AG04450 (cell line): ENCODE measurements at regions not wholly inside any gene's neighbourhood (a gene's known extent, or its start where the extent isn't known, plus 50 kb on each side); places are given as distances from the start of the nearest gene placed in this dataset.

Experiments used
- CTCF ChIA-PET: fragments of 300-600, 350-600 bp; formaldehyde crosslinking; extraction: SDS; loops from one replicate; lab custom pipeline; 2022; ENCODE audit warnings: antibody characterized with exemption, inconsistent platforms; lab: Charles Lee
- POLR2A ChIA-PET: fragments of 350-600 bp; formaldehyde crosslinking; extraction: SDS; loops from one replicate; lab custom pipeline; 2021; ENCODE audit warnings: antibody characterized with exemption, inconsistent platforms; lab: Yijun Ruan, JAX
- DNase-seq: peaks from one replicate; pipeline ENCODE4 v3.0.0-alpha.2; 2011; ENCODE audit warnings: low read depth, low spot score
- H3K27ac ChIP-seq: one replicate; pipeline ENCODE4 v1.5.1; 2012; ENCODE audit warnings: low read depth, low read length, control low read depth
- H3K27me3 ChIP-seq: one replicate; pipeline ENCODE4 v1.6.0; 2012; ENCODE audit warnings: low read length; ENCODE audit not compliant: control insufficient read depth, insufficient read depth
- H3K4me3 ChIP-seq: 2 replicates; pipeline ENCODE4 v1.5.1; 2011; ENCODE audit warnings: mild to moderate bottlenecking, low read depth, low read length, control low read depth
- H3K9me3 ChIP-seq: 2 replicates; pipeline ENCODE4 v1.5.1; 2012; ENCODE audit warnings: low read length; ENCODE audit not compliant: control insufficient read depth, insufficient read depth
- TF ChIP-seq, protein P1 (sequence below): IDR thresholded peaks from 2 replicates; pipeline ENCODE4 v1.5.1; 2011; ENCODE audit warnings: low read depth, low read length, control low read depth, inconsistent platforms

DNA sequence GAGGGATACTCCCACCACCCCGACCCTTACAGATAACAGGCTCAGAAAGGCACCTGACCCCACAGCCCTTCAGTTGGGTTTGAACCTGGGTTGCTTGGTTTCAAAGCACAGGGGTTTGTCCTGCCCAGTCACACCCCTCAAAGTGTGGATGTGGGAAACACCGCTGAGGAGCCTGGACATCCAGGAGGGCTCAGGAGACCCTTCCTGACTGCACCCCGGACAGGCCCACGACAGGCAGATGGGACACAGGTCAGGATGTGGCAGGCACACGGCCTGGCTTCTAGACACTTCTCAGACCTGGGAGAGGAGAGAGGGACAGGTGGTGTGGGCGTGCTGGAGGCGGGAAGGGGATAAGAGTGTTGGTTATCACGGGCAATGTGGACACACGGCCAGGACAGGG is 932.3 kb downstream of the BRD1 start:
- H3K27ac ChIP-seq = no peak overlapping the region
- no peaks in the 10 kb centered on the region for H3K27me3 ChIP-seq
- ChIA-PET CTCF (no interaction called here), POLR2A (no interaction called here)
- H3K9me3 ChIP-seq = peaks cover 96% of the 10 kb centered on the region
- H3K4me3 ChIP-seq = no peak overlapping the region
- DNase-seq = no peak
- TF ChIP-seq, protein P1, sequence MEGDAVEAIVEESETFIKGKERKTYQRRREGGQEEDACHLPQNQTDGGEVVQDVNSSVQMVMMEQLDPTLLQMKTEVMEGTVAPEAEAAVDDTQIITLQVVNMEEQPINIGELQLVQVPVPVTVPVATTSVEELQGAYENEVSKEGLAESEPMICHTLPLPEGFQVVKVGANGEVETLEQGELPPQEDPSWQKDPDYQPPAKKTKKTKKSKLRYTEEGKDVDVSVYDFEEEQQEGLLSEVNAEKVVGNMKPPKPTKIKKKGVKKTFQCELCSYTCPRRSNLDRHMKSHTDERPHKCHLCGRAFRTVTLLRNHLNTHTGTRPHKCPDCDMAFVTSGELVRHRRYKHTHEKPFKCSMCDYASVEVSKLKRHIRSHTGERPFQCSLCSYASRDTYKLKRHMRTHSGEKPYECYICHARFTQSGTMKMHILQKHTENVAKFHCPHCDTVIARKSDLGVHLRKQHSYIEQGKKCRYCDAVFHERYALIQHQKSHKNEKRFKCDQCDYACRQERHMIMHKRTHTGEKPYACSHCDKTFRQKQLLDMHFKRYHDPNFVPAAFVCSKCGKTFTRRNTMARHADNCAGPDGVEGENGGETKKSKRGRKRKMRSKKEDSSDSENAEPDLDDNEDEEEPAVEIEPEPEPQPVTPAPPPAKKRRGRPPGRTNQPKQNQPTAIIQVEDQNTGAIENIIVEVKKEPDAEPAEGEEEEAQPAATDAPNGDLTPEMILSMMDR = no peak

- ChIA-PET CTCF (no interaction called here), POLR2A (no interaction called here)
- H3K4me3 ChIP-seq = no peak overlapping the region
- no peak overlapping the region for H3K27ac ChIP-seq
- TF ChIP-seq, protein P1 = no peak
- no peak for DNase-seq
- no peaks in the 10 kb centered on the region for H3K27me3 ChIP-seq
- H3K9me3 ChIP-seq = peaks cover 96% of the 10 kb centered on the region
Observed at GRCh38 chr22:48894804-48895250, 932.8 kb downstream of the BRD1 start.

- H3K9me3 ChIP-seq = peaks cover 96% of the 10 kb centered on the region
- POLR2A ChIA-PET = no interaction called here
- no peaks in the 10 kb centered on the region for H3K27me3 ChIP-seq
- no peak overlapping the region for H3K27ac ChIP-seq
- no peak for DNase-seq
- TF ChIP-seq, protein P1 = no peak
- H3K4me3 ChIP-seq = no peak overlapping the region
- CTCF ChIA-PET = no interaction called here
Observed at GRCh38 chr22:48894064-48894671, 933.5 kb downstream of the BRD1 start.

DNA sequence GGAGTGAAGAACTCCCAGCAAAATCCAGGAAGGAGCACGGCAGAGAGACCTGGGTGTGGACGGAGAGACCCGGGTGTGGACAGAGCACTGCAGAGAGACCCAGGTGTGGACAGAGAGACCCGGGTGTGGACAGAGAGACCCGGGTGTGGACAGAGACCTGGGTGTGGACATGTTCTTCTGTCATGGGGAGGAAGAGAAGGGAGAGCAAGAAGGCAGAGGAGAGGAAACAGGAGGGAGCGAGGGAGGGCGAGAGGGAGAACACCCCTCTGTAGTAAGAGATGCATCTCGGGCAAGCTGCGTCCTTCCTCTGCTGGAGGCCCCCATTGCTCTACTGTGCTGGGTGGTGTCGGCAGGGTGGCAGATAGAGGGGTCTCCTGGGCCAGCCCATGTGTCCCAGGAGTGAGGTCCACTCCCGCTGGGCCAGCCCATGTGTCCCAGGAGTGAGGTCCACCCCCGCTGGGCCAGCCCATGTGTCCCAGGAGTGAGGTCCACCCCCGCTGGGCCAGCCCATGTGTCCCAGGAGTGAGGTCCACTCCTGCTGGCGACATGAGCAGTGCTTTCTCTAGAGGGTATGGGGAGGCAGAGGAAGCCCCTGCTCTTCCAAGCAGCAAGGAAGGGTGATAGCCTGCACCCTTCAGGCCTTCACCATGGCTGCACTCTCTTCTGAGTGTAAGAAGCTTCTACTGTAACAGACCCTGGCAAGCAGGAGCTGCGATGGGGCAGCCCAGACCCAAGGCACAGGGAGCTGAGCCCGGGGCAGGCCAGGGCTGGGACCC is 934.2 kb downstream of the BRD1 start:
- POLR2A ChIA-PET = no interaction called here
- Histone ChIP-seq H3K27ac (no peak overlapping the region), H3K27me3 (no peaks in the 10 kb centered on the region), H3K9me3 (peaks cover 96% of the 10 kb centered on the region), H3K4me3 (no peak overlapping the region)
- CTCF ChIA-PET = no interaction called here
- TF ChIP-seq, protein P1 = no peak
- DNase-seq = no peak

- H3K27me3 ChIP-seq = no peaks in the 10 kb centered on the region
- DNase-seq = no peak
- TF ChIP-seq, protein P1 = no peak
- ChIA-PET POLR2A (no interaction called here), CTCF (no interaction called here)
- no peak overlapping the region for H3K27ac ChIP-seq
- peaks cover 96% of the 10 kb centered on the region for H3K9me3 ChIP-seq
- H3K4me3 ChIP-seq = no peak overlapping the region
Observed at GRCh38 chr22:48892578-48893287, 934.9 kb downstream of the BRD1 start.
